ENCODE measurements at regions not wholly inside any gene's neighbourhood (a gene's known extent, or its start where the extent isn't known, plus 50 kb on each side); places are given as distances from the start of the nearest gene placed in this dataset.

- Histone ChIP-seq H2AFZ (ENCODE audit: low read depth, low read length) (no peak overlapping the region), H3K27me3 (ENCODE audit: low read depth, low read length) (no peaks in the 10 kb centered on the region), H3K9me3 (ENCODE audit: insufficient read depth, low read length) (no peaks in the 10 kb centered on the region), H3K27ac (ENCODE audit: low read length) (no peak overlapping the region), H3K4me2 (ENCODE audit: low read length) (no peak overlapping the region), H4K20me1 (ENCODE audit: insufficient read depth, low read length) (no peaks in the 10 kb centered on the region), H3K36me3 (replicated peaks; ENCODE audit: low read depth, low read length) (no peaks in the 10 kb centered on the region), H3K4me1 (ENCODE audit: low read length) (no peaks in the 10 kb centered on the region), H3K4me3 (ENCODE audit: low read length) (no peak overlapping the region), H3K79me2 (ENCODE audit: low read length) (no peaks in the 10 kb centered on the region), H3K9ac (ENCODE audit: low read length) (no peak overlapping the region)
- TF ChIP-seq CTCF (IDR thresholded peaks at IDR 0.05; ENCODE audit: low read depth, low read length) (no peak), EZH2phosphoT487 (IDR thresholded peaks at IDR 0.05; ENCODE audit: low read depth) (no peak)
Measured at GRCh38 chr2:59993726-59994125, 559.7 kb downstream of the BCL11A start.

GRCh38 chr2:59988341-59988740, 565.1 kb downstream of the BCL11A start:
- Histone ChIP-seq H4K20me1 (ENCODE audit: insufficient read depth, low read length) (no peaks in the 10 kb centered on the region), H3K4me2 (ENCODE audit: low read length) (no peak overlapping the region), H3K9ac (ENCODE audit: low read length) (no peak overlapping the region), H3K9me3 (ENCODE audit: insufficient read depth, low read length) (no peaks in the 10 kb centered on the region), H3K4me3 (ENCODE audit: low read length) (no peak overlapping the region), H3K27ac (ENCODE audit: low read length) (no peak overlapping the region), H3K36me3 (replicated peaks; ENCODE audit: low read depth, low read length) (no peaks in the 10 kb centered on the region), H2AFZ (ENCODE audit: low read depth, low read length) (no peak overlapping the region), H3K79me2 (ENCODE audit: low read length) (no peaks in the 10 kb centered on the region), H3K4me1 (ENCODE audit: low read length) (no peaks in the 10 kb centered on the region), H3K27me3 (ENCODE audit: low read depth, low read length) (no peaks in the 10 kb centered on the region)
- TF ChIP-seq EZH2phosphoT487 (IDR thresholded peaks at IDR 0.05; ENCODE audit: low read depth) = no peak
- TF ChIP-seq CTCF (IDR thresholded peaks at IDR 0.05; ENCODE audit: low read depth, low read length) = no peak

GRCh38 chr2:59986511-59986910, 566.9 kb downstream of the BCL11A start:
- no peaks in the 10 kb centered on the region for H3K9me3 ChIP-seq (ENCODE audit: insufficient read depth, low read length)
- H3K4me2 ChIP-seq (ENCODE audit: low read length) = no peak overlapping the region
- no peak overlapping the region for H3K9ac ChIP-seq (ENCODE audit: low read length)
- no peaks in the 10 kb centered on the region for H3K4me1 ChIP-seq (ENCODE audit: low read length)
- no peaks in the 10 kb centered on the region for H3K36me3 ChIP-seq (replicated peaks; ENCODE audit: low read depth, low read length)
- H3K4me3 ChIP-seq (ENCODE audit: low read length) = no peak overlapping the region
- H2AFZ ChIP-seq (ENCODE audit: low read depth, low read length) = no peak overlapping the region
- H4K20me1 ChIP-seq (ENCODE audit: insufficient read depth, low read length) = no peaks in the 10 kb centered on the region
- H3K79me2 ChIP-seq (ENCODE audit: low read length) = no peaks in the 10 kb centered on the region
- H3K27me3 ChIP-seq (ENCODE audit: low read depth, low read length) = no peaks in the 10 kb centered on the region
- H3K27ac ChIP-seq (ENCODE audit: low read length) = no peak overlapping the region
- TF ChIP-seq CTCF (IDR thresholded peaks at IDR 0.05; ENCODE audit: low read depth, low read length) (no peak), EZH2phosphoT487 (IDR thresholded peaks at IDR 0.05; ENCODE audit: low read depth) (no peak)

- Histone ChIP-seq H3K79me2 (ENCODE audit: low read length) (no peaks in the 10 kb centered on the region), H3K27me3 (ENCODE audit: low read depth, low read length) (no peaks in the 10 kb centered on the region), H3K4me2 (ENCODE audit: low read length) (no peak overlapping the region), H4K20me1 (ENCODE audit: insufficient read depth, low read length) (no peaks in the 10 kb centered on the region), H3K9ac (ENCODE audit: low read length) (no peak overlapping the region), H3K9me3 (ENCODE audit: insufficient read depth, low read length) (no peaks in the 10 kb centered on the region), H3K4me1 (ENCODE audit: low read length) (no peaks in the 10 kb centered on the region), H3K4me3 (ENCODE audit: low read length) (no peak overlapping the region), H3K36me3 (replicated peaks; ENCODE audit: low read depth, low read length) (no peaks in the 10 kb centered on the region), H3K27ac (ENCODE audit: low read length) (no peak overlapping the region), H2AFZ (ENCODE audit: low read depth, low read length) (no peak overlapping the region)
- TF ChIP-seq CTCF (IDR thresholded peaks at IDR 0.05; ENCODE audit: low read depth, low read length) (no peak), EZH2phosphoT487 (IDR thresholded peaks at IDR 0.05; ENCODE audit: low read depth) (no peak)
Measured at GRCh38 chr2:59985923-59986322, 567.5 kb downstream of the BCL11A start.

Measured in OCI-LY3 (cell line).